ENCODE measurements at regions not wholly inside any gene's neighbourhood (a gene's known extent, or its start where the extent isn't known, plus 50 kb on each side); places are given as distances from the start of the nearest gene placed in this dataset.

- no peak for TF ChIP-seq TAF1 (IDR thresholded peaks at IDR 0.05; ENCODE audit: borderline replicate concordance, low read depth, low read length)
- no peak for TF ChIP-seq POLR2AphosphoS5 (IDR thresholded peaks at IDR 0.05; ENCODE audit: low read depth, low read length)
- TF ChIP-seq POLR2A (IDR thresholded peaks at IDR 0.05; ENCODE audit: low read depth, low read length) = no peak
Measured at GRCh38 chr12:88737838-88738472, 157.7 kb upstream of the KITLG start.

All from GM12892 (cell line).